HFFc6 (cell line): ENCODE measurements at regions not wholly inside any gene's neighbourhood (a gene's known extent, or its start where the extent isn't known, plus 50 kb on each side); places are given as distances from the start of the nearest gene placed in this dataset.

ENCODE experiments used
- DNase-seq: peaks from one replicate; pipeline ENCODE4 v3.0.0-alpha.2; 2018
- H3K27ac Mint-ChIP-seq: 2 replicates; pipeline ENCODE4 v1.8.0; 2020; ENCODE audit warnings: mild to moderate bottlenecking, mixed read lengths
- H3K27me3 Mint-ChIP-seq: 2 replicates; pipeline ENCODE4 v1.8.0; 2021; ENCODE audit warnings: mild to moderate bottlenecking, moderate library complexity, mixed read lengths; ENCODE audit not compliant: insufficient read depth
- H3K36me3 Mint-ChIP-seq: 2 replicates; pipeline ENCODE4 v1.8.0; 2021; ENCODE audit warnings: low read depth, mixed read lengths
- H3K4me1 Mint-ChIP-seq: 2 replicates; pipeline ENCODE4 v1.8.0; 2020; ENCODE audit warnings: low read depth, mixed read lengths
- H3K4me3 Mint-ChIP-seq: 2 replicates; pipeline ENCODE4 v1.8.0; 2020; ENCODE audit warnings: mild to moderate bottlenecking, moderate library complexity, mixed read lengths
- H3K9me3 Mint-ChIP-seq: 2 replicates; pipeline ENCODE4 v1.8.0; 2020; ENCODE audit warnings: mild to moderate bottlenecking, mixed read lengths
- TF ChIP-seq, protein P1 (sequence below): fragments of 200-600 bp; sonication (generic); IDR thresholded peaks from 2 replicates; pipeline ENCODE4 v1.5.0; 2021; ENCODE audit warnings: antibody characterized with exemption, mild to moderate bottlenecking

- TF ChIP-seq, protein P1, sequence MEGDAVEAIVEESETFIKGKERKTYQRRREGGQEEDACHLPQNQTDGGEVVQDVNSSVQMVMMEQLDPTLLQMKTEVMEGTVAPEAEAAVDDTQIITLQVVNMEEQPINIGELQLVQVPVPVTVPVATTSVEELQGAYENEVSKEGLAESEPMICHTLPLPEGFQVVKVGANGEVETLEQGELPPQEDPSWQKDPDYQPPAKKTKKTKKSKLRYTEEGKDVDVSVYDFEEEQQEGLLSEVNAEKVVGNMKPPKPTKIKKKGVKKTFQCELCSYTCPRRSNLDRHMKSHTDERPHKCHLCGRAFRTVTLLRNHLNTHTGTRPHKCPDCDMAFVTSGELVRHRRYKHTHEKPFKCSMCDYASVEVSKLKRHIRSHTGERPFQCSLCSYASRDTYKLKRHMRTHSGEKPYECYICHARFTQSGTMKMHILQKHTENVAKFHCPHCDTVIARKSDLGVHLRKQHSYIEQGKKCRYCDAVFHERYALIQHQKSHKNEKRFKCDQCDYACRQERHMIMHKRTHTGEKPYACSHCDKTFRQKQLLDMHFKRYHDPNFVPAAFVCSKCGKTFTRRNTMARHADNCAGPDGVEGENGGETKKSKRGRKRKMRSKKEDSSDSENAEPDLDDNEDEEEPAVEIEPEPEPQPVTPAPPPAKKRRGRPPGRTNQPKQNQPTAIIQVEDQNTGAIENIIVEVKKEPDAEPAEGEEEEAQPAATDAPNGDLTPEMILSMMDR: no peak
- Mint-ChIP-seq H3K27me3 (no peaks in the 10 kb centered on the region), H3K36me3 (no peaks in the 10 kb centered on the region; the same call in 1 of the 2 replicates), H3K4me3 (no peak overlapping the region), H3K4me1 (no peaks in the 10 kb centered on the region), H3K27ac (no peak overlapping the region), H3K9me3 (peaks cover 20% of the 10 kb centered on the region)
- DNase-seq: no peak
Measured at GRCh38 chr12:73465106-73465505, 1072.5 kb upstream of the ATXN7L3B start.

DNA sequence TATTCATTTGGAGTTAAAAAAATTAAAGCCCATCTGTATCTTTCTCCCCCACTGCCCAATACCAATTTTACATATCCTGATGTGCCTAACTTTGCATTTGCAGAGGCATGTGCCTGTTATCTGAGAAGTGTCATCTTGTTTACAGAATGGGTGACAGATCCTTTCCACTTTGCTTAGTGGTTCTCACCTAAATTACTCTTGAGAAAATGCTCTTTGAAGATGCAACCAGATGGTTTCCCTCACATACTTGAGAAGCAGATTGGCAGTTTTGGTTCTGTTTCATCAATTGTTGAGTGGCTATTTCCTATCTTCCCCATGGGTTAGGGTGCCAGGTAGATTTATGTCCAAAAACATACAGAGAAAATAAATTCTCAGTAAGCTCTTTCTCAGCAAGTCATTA, 1051.4 kb upstream of the ATXN7L3B start:
- Mint-ChIP-seq H3K9me3 (peaks cover 64% of the 10 kb centered on the region), H3K27me3 (no peaks in the 10 kb centered on the region; the same call in 1 of the 2 replicates), H3K36me3 (no peaks in the 10 kb centered on the region), H3K4me1 (no peaks in the 10 kb centered on the region), H3K27ac (no peak overlapping the region), H3K4me3 (no peak overlapping the region)
- TF ChIP-seq, protein P1: no peak
- DNase-seq: no peak

GRCh38 chr12:73506611-73507010, 1031.0 kb upstream of the ATXN7L3B start:
- H3K4me1 Mint-ChIP-seq: no peaks in the 10 kb centered on the region
- no peak overlapping the region for H3K27ac Mint-ChIP-seq
- DNase-seq: no peak
- H3K36me3 Mint-ChIP-seq: peaks cover 6% of the 10 kb centered on the region; the same call in 1 of the 2 replicates
- TF ChIP-seq, protein P1: no peak
- H3K9me3 Mint-ChIP-seq: peaks cover 22% of the 10 kb centered on the region
- H3K27me3 Mint-ChIP-seq: no peaks in the 10 kb centered on the region
- H3K4me3 Mint-ChIP-seq: no peak overlapping the region

GRCh38 chr12:73514672-73515071, 1023.0 kb upstream of the ATXN7L3B start:
- Mint-ChIP-seq H3K4me3 (no peak overlapping the region), H3K4me1 (no peaks in the 10 kb centered on the region), H3K36me3 (no peaks in the 10 kb centered on the region), H3K27me3 (no peaks in the 10 kb centered on the region), H3K9me3 (peaks cover 30% of the 10 kb centered on the region), H3K27ac (no peak overlapping the region)
- DNase-seq: no peak
- TF ChIP-seq, protein P1: no peak

DNA sequence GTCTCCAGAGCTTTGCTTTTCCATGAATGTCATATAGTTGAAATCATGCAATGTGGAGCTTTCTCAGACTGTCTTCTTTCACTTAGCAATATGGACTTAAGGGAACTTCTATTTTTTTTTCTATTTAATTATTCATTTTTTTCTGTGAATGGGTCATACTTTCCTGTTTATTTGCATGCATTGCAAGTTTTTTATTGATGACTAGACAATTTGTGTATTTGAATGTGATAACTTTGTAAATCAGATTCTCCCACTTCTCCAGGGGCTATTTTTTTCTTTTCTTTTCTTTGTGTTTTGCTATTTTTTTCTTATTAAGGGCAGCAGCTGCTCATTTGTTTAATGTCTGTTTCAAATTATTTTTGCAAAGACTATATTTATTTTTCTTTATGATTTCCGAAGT, 1019.8 kb upstream of the ATXN7L3B start:
- H3K4me3 Mint-ChIP-seq: no peak overlapping the region
- no peak for DNase-seq
- H3K27ac Mint-ChIP-seq: no peak overlapping the region
- TF ChIP-seq, protein P1: no peak
- peaks cover 31% of the 10 kb centered on the region for H3K9me3 Mint-ChIP-seq
- 0 out of 2 replicates have a peak, but pooled peaks cover 6% of the 10 kb centered on the region for H3K36me3 Mint-ChIP-seq
- H3K27me3 Mint-ChIP-seq: no peaks in the 10 kb centered on the region
- H3K4me1 Mint-ChIP-seq: no peaks in the 10 kb centered on the region

DNA sequence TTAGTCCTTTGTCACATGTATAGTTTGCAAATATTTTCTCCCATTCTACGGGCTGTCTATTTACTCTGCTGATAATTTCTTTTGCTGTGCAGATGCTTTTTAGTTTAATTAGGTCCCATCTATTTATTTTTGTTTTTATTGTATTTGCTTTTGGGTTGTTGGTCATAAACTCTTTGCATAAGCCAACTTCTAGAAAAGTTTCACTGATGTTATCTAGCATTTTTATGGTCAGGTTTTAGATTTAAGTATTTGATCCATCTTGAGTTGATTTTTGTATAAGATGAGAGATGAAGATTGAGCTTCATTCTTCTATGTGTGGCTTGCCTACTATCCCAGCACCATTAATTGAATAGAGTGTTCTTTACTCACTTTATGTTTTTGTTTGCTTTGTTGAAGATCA, 1008.4 kb upstream of the ATXN7L3B start:
- TF ChIP-seq, protein P1: no peak
- Mint-ChIP-seq H3K36me3 (no peaks in the 10 kb centered on the region), H3K4me1 (no peaks in the 10 kb centered on the region), H3K27me3 (no peaks in the 10 kb centered on the region), H3K4me3 (no peak overlapping the region), H3K27ac (no peak overlapping the region), H3K9me3 (peaks cover 30% of the 10 kb centered on the region)
- no peak for DNase-seq
